ENCODE measurements at regions not wholly inside any gene's neighbourhood (a gene's known extent, or its start where the extent isn't known, plus 50 kb on each side); places are given as distances from the start of the nearest gene placed in this dataset.

DNA sequence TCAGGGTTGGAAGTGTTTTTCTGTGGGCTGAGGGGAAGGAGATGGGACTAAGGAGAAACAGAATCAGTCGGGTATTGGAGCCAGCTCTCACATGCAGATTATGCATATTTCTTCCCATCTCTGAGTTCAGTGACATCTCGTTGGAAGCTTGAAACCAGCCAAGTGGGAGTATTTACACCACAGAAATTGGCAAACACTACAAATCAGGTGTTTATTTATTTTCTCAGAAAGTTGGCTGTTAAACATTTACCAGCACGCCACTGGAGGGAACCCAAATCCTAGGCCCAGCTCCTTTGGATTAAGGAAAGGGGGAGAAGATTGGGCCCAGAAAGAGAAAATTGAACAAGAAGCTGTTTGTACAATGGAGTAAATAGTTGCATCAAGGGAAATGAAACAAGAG is 72.1 kb upstream of the PITX1 start:
- TF ChIP-seq, protein P1, sequence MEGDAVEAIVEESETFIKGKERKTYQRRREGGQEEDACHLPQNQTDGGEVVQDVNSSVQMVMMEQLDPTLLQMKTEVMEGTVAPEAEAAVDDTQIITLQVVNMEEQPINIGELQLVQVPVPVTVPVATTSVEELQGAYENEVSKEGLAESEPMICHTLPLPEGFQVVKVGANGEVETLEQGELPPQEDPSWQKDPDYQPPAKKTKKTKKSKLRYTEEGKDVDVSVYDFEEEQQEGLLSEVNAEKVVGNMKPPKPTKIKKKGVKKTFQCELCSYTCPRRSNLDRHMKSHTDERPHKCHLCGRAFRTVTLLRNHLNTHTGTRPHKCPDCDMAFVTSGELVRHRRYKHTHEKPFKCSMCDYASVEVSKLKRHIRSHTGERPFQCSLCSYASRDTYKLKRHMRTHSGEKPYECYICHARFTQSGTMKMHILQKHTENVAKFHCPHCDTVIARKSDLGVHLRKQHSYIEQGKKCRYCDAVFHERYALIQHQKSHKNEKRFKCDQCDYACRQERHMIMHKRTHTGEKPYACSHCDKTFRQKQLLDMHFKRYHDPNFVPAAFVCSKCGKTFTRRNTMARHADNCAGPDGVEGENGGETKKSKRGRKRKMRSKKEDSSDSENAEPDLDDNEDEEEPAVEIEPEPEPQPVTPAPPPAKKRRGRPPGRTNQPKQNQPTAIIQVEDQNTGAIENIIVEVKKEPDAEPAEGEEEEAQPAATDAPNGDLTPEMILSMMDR (IDR thresholded peaks at IDR 0.05): no peak
- TF ChIP-seq POLR2A (IDR thresholded peaks at IDR 0.05) (no peak), EP300 (IDR thresholded peaks at IDR 0.05) (no peak), POLR2AphosphoS5 (IDR thresholded peaks at IDR 0.05) (no peak)
